ENCODE measurements at regions not wholly inside any gene's neighbourhood (a gene's known extent, or its start where the extent isn't known, plus 50 kb on each side); places are given as distances from the start of the nearest gene placed in this dataset.
"Not testable (repeated sequence)": the region's sequence is repeated elsewhere in the genome, so short reads cannot be mapped to it uniquely, and the experiment has no call there.

DNA sequence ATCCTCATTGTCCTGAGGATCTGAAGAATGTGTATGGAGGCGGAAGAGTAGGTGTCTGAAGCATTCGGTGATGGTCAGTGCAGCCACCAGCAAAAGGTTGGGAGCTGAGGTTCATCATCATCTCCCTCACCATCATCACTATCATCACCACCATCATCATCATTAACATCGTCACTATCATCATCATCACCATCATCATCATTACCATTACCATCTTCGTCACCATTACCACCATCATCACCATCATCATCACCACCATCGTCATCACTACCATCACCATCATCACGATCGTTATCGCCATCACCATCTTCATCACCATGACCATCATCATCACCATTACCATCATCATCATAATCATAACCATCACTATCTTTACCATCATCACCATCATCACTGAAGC lies 90.8 kb upstream of the TMEM132D start:
- TF ChIP-seq, protein P1, sequence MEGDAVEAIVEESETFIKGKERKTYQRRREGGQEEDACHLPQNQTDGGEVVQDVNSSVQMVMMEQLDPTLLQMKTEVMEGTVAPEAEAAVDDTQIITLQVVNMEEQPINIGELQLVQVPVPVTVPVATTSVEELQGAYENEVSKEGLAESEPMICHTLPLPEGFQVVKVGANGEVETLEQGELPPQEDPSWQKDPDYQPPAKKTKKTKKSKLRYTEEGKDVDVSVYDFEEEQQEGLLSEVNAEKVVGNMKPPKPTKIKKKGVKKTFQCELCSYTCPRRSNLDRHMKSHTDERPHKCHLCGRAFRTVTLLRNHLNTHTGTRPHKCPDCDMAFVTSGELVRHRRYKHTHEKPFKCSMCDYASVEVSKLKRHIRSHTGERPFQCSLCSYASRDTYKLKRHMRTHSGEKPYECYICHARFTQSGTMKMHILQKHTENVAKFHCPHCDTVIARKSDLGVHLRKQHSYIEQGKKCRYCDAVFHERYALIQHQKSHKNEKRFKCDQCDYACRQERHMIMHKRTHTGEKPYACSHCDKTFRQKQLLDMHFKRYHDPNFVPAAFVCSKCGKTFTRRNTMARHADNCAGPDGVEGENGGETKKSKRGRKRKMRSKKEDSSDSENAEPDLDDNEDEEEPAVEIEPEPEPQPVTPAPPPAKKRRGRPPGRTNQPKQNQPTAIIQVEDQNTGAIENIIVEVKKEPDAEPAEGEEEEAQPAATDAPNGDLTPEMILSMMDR (IDR thresholded peaks at IDR 0.05; ENCODE audit: low read depth, low read length): no peak
- no peaks in the 10 kb centered on the region for H3K9me3 ChIP-seq (ENCODE audit: low read depth)
- no peak for DNase-seq (ENCODE audit: low read depth in 1 of 2, low spot score in 1 of 2)
- H3K36me3 ChIP-seq: no peaks in the 10 kb centered on the region
- H3K27ac ChIP-seq: no peak overlapping the region
- H3K4me1 ChIP-seq (ENCODE audit: low read depth): no peaks in the 10 kb centered on the region
- H3K4me3 ChIP-seq: no peak overlapping the region
- H3K27me3 ChIP-seq: peaks cover 12% of the 10 kb centered on the region

DNA sequence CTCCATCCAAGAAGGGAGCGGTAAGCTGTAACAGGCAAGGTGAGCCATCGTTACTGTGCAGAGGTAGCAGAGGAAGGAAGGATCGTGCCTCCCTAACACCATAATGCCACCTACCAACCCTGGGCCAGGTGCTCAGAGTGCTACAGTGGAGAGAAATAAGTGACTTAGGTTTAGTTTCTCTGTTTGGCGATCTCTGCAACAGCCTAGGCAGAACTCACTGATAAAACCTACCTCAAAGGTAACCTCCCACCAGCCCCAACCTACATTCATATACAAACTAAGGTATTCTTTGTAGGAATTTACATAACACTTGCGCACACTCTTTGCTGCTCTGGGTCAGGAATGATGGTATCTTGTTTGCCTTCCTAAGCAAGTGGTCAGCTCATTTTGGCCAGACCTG lies 93.4 kb upstream of the TMEM132D start:
- no peaks in the 10 kb centered on the region for H3K4me1 ChIP-seq (ENCODE audit: low read depth)
- TF ChIP-seq, protein P1 (IDR thresholded peaks at IDR 0.05; ENCODE audit: low read depth, low read length): no peak
- no peak for DNase-seq (ENCODE audit: low read depth in 1 of 2, low spot score in 1 of 2)
- H3K4me3 ChIP-seq: no peak overlapping the region
- H3K27me3 ChIP-seq: peaks cover 22% of the 10 kb centered on the region
- H3K9me3 ChIP-seq (ENCODE audit: low read depth): no peaks in the 10 kb centered on the region
- no peak overlapping the region for H3K27ac ChIP-seq
- H3K36me3 ChIP-seq: no peaks in the 10 kb centered on the region

DNA sequence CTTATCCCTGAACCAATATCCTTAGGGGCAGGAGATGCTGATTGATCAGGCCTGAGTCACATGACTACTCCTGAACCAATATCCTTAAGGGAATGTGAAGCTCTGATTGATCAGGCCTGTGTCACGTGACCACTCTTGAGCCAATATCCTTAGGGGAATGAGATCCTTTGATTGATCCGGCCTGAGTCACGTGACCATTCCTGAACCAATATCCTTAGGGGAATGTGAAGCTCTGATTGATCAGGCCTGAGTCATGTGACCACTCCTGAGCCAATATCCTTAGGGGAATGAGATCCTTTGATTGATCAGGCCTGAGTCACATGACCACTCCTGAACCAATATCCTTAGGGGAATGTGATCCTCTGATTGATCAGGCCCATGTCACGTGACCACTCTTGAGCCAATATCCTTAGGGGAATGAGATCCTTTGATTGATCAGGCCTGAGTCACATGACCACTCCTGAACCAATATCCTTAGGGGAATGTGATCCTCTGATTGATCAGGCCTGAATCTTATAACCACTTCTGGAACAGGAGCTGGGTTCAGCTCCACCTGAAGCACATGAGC lies 100.6 kb upstream of the TMEM132D start:
- not testable (repeated sequence) for H3K4me1 ChIP-seq (ENCODE audit: low read depth); H3K27ac ChIP-seq; H3K36me3 ChIP-seq; H3K4me3 ChIP-seq; DNase-seq (ENCODE audit: low read depth in 1 of 2, low spot score in 1 of 2); H3K9me3 ChIP-seq (ENCODE audit: low read depth)
- peaks cover 16% of the 10 kb centered on the region for H3K27me3 ChIP-seq

DNA sequence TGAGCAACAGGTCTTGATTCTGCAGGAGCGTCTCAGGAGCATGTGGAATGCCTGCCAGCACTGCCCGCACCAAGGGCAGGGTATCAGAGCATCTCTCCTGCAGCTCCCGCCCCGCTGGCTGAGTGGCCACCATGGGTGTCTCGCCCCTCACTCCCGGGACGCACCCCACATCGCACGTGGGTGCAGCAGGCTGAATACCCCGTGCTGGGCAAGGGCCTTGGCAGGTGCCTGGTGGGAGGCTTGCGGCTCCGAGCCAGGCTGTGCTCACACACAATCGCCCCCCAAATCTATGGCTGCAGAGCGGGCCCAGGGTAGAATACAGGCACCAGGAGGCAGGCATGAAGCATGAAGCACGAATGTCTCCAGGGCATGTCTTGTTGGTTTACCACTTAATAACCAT lies 103.9 kb upstream of the TMEM132D start:
- Histone ChIP-seq H3K36me3 (no peaks in the 10 kb centered on the region), H3K9me3 (ENCODE audit: low read depth) (no peaks in the 10 kb centered on the region), H3K4me3 (no peak overlapping the region), H3K4me1 (ENCODE audit: low read depth) (no peaks in the 10 kb centered on the region), H3K27ac (no peak overlapping the region), H3K27me3 (peaks cover 21% of the 10 kb centered on the region)
- TF ChIP-seq, protein P1 (IDR thresholded peaks at IDR 0.05; ENCODE audit: low read depth, low read length): no peak
- no peak for DNase-seq (ENCODE audit: low read depth in 1 of 2, low spot score in 1 of 2)

DNA sequence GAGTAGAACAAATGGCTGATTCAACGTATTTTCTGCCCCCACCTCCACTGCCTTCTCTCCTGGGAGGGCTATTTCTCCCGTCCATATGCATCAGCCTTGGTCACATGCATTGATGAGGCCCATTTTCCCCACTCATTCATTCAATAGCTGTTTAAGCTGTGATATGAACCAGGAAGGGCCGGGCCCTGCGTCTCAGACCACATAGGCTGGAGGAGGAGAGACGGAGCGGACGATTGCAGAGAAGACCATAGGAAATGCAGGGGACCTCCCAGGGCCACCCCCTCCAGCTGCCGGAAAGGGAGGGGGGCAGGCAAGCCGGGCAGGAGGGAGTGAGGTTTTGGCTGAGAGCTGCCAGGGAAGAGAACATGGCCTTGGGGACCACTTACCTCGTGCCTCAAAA lies 104.4 kb upstream of the TMEM132D start:
- no peak for DNase-seq (ENCODE audit: low read depth in 1 of 2, low spot score in 1 of 2)
- TF ChIP-seq, protein P1 (IDR thresholded peaks at IDR 0.05; ENCODE audit: low read depth, low read length): no peak
- Histone ChIP-seq H3K27ac (no peak overlapping the region), H3K4me1 (ENCODE audit: low read depth) (no peaks in the 10 kb centered on the region), H3K4me3 (no peak overlapping the region), H3K36me3 (no peaks in the 10 kb centered on the region), H3K27me3 (peaks cover 25% of the 10 kb centered on the region), H3K9me3 (ENCODE audit: low read depth) (no peaks in the 10 kb centered on the region)

DNA sequence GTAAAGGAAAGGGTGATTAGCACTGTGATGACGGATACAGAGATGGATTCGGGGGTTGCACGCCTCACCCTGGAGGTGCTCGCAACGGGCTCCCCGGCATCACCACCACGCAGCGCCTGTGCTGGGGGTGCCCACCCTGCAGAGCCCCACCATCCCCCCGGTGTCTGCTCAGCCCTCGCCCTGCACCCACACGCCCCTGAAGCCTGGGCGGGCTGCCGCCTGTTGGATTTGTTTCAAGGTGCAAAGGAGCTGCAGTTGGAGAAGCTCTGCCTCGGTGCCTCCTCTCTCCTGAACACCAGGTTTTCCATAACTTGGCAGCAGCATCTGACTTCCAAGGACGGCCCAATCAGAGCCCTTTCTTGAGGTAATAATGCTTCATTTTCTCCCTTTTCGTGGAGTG lies 106.1 kb upstream of the TMEM132D start:
- H3K4me3 ChIP-seq: no peak overlapping the region
- H3K4me1 ChIP-seq (ENCODE audit: low read depth): no peaks in the 10 kb centered on the region
- H3K27me3 ChIP-seq: peaks cover 31% of the 10 kb centered on the region
- H3K36me3 ChIP-seq: no peaks in the 10 kb centered on the region
- no peak overlapping the region for H3K27ac ChIP-seq
- TF ChIP-seq, protein P1 (IDR thresholded peaks at IDR 0.05; ENCODE audit: low read depth, low read length): no peak
- DNase-seq (ENCODE audit: low read depth in 1 of 2, low spot score in 1 of 2): no peak
- no peaks in the 10 kb centered on the region for H3K9me3 ChIP-seq (ENCODE audit: low read depth)

Measured in cardiac muscle cell (in vitro differentiated cells and primary cell).